ENCODE measurements at regions not wholly inside any gene's neighbourhood (a gene's known extent, or its start where the extent isn't known, plus 50 kb on each side); places are given as distances from the start of the nearest gene placed in this dataset.

- TF ChIP-seq ZXDB (tag by site-specific recombination; IDR thresholded peaks at IDR 0.05) (no peak), ZSCAN5A (tag by site-specific recombination; IDR thresholded peaks at IDR 0.05) (no peak), ZNF473 (tag by site-specific recombination; IDR thresholded peaks at IDR 0.05) (no peak)
Measured at GRCh38 chr2:186934420-186934819, 85.5 kb upstream of the ZSWIM2 start (continued).

DNA sequence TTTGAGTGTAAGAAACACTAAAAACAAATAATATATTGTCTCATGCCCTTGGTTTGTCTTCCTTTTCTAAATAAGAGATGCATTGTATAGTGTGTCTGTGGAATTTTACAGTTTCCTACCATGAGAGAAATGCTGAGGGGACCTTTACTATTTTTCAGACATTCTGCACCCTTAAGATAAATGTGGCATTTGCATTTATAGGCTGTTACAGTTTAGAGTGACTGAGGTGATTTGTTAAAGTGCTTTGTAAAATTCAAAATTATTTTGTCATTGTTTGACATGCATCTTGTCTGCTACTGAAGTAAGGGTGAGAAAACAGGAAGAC lies 78.9 kb upstream of the ZSWIM2 start:
- CTCF ChIA-PET: interaction anchor here (0.9 kb wide), 1 partner anchor 65 kb away, joined by 3 read pairs; no protein-coding TSS in a partner anchor
- Histone ChIP-seq H3K4me1 (ENCODE audit: control insufficient read depth, insufficient read depth, low read length) (no peaks in the 10 kb centered on the region), H3K36me3 (ENCODE audit: control insufficient read depth in 2 of 2, insufficient read depth in 1 of 2, low read length in 2 of 2) (no peaks in the 10 kb centered on the region), H3K9me3 (ENCODE audit: control insufficient read depth, insufficient read depth, low read depth, low read length) (no peaks in the 10 kb centered on the region), H3K4me3 (ENCODE audit: low read depth, low read length) (no peak overlapping the region), H3K27ac (ENCODE audit: extremely low read depth, low read depth, low read length) (no peak overlapping the region)
- TF ChIP-seq PRDM2 (tag by site-specific recombination; IDR thresholded peaks at IDR 0.05; ENCODE audit: borderline replicate concordance): no peak
- TF ChIP-seq ZNF2 (tag by site-specific recombination; IDR thresholded peaks at IDR 0.05): no peak
- TF ChIP-seq ZNF837 (tag by site-specific recombination; IDR thresholded peaks at IDR 0.05): no peak
- TF ChIP-seq ZNF704 (tag by site-specific recombination; IDR thresholded peaks at IDR 0.05): no peak
- no peak for TF ChIP-seq ZNF175 (tag by site-specific recombination; IDR thresholded peaks at IDR 0.05)
- TF ChIP-seq ZNF571 (tag by site-specific recombination; IDR thresholded peaks at IDR 0.05): no peak
- no peak for TF ChIP-seq KLF1 (tag by site-specific recombination; IDR thresholded peaks at IDR 0.05)
- no peak for TF ChIP-seq ZNF501 (tag by site-specific recombination; IDR thresholded peaks at IDR 0.05)
- TF ChIP-seq SETDB1 (IDR thresholded peaks at IDR 0.05; ENCODE audit: insufficient read length, low read length): no peak
- TF ChIP-seq ZNF707 (tag by site-specific recombination; IDR thresholded peaks at IDR 0.05): no peak
- no peak for TF ChIP-seq ZNF280D (tag by site-specific recombination; IDR thresholded peaks at IDR 0.05)
- TF ChIP-seq ZBTB7A (tag by site-specific recombination; IDR thresholded peaks at IDR 0.05; ENCODE audit: low read depth): no peak
- TF ChIP-seq YY1 (tag by site-specific recombination; IDR thresholded peaks at IDR 0.05): no peak
- no peak for TF ChIP-seq ZNF530 (tag by site-specific recombination; IDR thresholded peaks at IDR 0.05; ENCODE audit: low read depth)
- TF ChIP-seq ZIC2 (tag by site-specific recombination; IDR thresholded peaks at IDR 0.05): no peak
- no peak for TF ChIP-seq ZXDB (tag by site-specific recombination; IDR thresholded peaks at IDR 0.05)
- no peak for TF ChIP-seq HOXD13 (CRISPR knock-in tag; IDR thresholded peaks at IDR 0.05; ENCODE audit: borderline replicate concordance)
- no peak for TF ChIP-seq ZNF266 (tag by site-specific recombination; IDR thresholded peaks at IDR 0.05; ENCODE audit: low read depth)
- no peak for TF ChIP-seq ZNF521 (tag by site-specific recombination; IDR thresholded peaks at IDR 0.05)
- TF ChIP-seq ZNF350 (tag by site-specific recombination; IDR thresholded peaks at IDR 0.05): no peak
- POLR2A ChIA-PET: no interaction called here

Data from HEK293 (cell line).